ENCODE measurements at regions not wholly inside any gene's neighbourhood (a gene's known extent, or its start where the extent isn't known, plus 50 kb on each side); places are given as distances from the start of the nearest gene placed in this dataset.
A peak's percentile ranks its signal among the peaks of the same experiment; 100 is the strongest.

- Histone ChIP-seq H3K27me3 (ENCODE audit: control insufficient read depth, insufficient read depth, low read length) (no peaks in the 10 kb centered on the region), H3K36me3 (ENCODE audit: control insufficient read depth, insufficient read depth, low read length) (no peaks in the 10 kb centered on the region), H3K4me1 (ENCODE audit: control insufficient read depth, insufficient read depth, low read length) (peaks cover 15% of the 10 kb centered on the region), H3K9me3 (replicated peaks; ENCODE audit: control insufficient read depth, low read depth, low read length) (no peaks in the 10 kb centered on the region), H3K27ac (ENCODE audit: low read length) (no peak overlapping the region), H3K4me3 (ENCODE audit: low read length) (no peak overlapping the region)
- peak; percentile 14 for DNase-seq
- 100% methylated on average over 1 of the region's 4 CpGs for WGBS (ENCODE audit: insufficient coverage)
Observed at GRCh38 chr1:93013145-93014065, 52.1 kb upstream of the DIPK1A start.

DNA sequence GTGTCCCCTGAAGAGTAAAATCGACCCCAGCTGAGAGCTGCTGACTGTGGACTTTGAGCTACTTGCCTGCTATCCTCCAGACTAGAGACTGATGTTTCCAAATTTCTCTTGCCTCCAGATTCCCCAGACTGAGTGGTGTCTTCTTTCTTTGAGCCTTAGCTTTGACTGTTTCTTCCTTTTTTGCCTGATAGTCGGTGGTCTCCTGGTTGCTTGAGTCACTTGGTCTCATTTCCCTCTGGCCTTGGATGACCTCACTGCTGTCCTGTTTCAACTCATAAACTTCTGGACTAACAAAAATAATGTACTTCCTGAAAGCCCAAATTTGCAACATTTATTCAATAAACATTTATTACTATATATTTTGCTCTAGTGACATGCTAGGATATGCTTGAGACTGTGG is 52.9 kb upstream of the DIPK1A start:
- 82% methylated on average over 2 of the region's 2 CpGs for WGBS (ENCODE audit: insufficient coverage)
- H3K9me3 ChIP-seq (replicated peaks; ENCODE audit: control insufficient read depth, low read depth, low read length), result no peaks in the 10 kb centered on the region
- no peaks in the 10 kb centered on the region for H3K36me3 ChIP-seq (ENCODE audit: control insufficient read depth, insufficient read depth, low read length)
- no peaks in the 10 kb centered on the region for H3K27me3 ChIP-seq (ENCODE audit: control insufficient read depth, insufficient read depth, low read length)
- no peak overlapping the region for H3K4me3 ChIP-seq (ENCODE audit: low read length)
- peaks cover 15% of the 10 kb centered on the region for H3K4me1 ChIP-seq (ENCODE audit: control insufficient read depth, insufficient read depth, low read length)
- no peak for DNase-seq
- H3K27ac ChIP-seq (ENCODE audit: low read length), result no peak overlapping the region

GRCh38 chr1:93015590-93015989 is 54.3 kb upstream of the DIPK1A start:
- Histone ChIP-seq H3K27ac (ENCODE audit: low read length) (no peak overlapping the region), H3K9me3 (replicated peaks; ENCODE audit: control insufficient read depth, low read depth, low read length) (no peaks in the 10 kb centered on the region), H3K4me3 (ENCODE audit: low read length) (no peak overlapping the region), H3K4me1 (ENCODE audit: control insufficient read depth, insufficient read depth, low read length) (peaks cover 15% of the 10 kb centered on the region), H3K27me3 (ENCODE audit: control insufficient read depth, insufficient read depth, low read length) (peaks cover 2% of the 10 kb centered on the region), H3K36me3 (ENCODE audit: control insufficient read depth, insufficient read depth, low read length) (no peaks in the 10 kb centered on the region)
- no CpG with 5 or more reads among the region's 2 CpGs for WGBS (ENCODE audit: insufficient coverage)
- DNase-seq, result no peak

GRCh38 chr1:93016171-93016570 is 54.9 kb upstream of the DIPK1A start:
- Histone ChIP-seq H3K27ac (ENCODE audit: low read length) (no peak overlapping the region), H3K36me3 (ENCODE audit: control insufficient read depth, insufficient read depth, low read length) (no peaks in the 10 kb centered on the region), H3K9me3 (replicated peaks; ENCODE audit: control insufficient read depth, low read depth, low read length) (no peaks in the 10 kb centered on the region), H3K4me3 (ENCODE audit: low read length) (no peak overlapping the region), H3K4me1 (ENCODE audit: control insufficient read depth, insufficient read depth, low read length) (peaks cover 15% of the 10 kb centered on the region), H3K27me3 (ENCODE audit: control insufficient read depth, insufficient read depth, low read length) (peaks cover 5% of the 10 kb centered on the region)
- WGBS (ENCODE audit: insufficient coverage), result no CpG with 5 or more reads among the region's 4 CpGs
- no peak for DNase-seq

DNA sequence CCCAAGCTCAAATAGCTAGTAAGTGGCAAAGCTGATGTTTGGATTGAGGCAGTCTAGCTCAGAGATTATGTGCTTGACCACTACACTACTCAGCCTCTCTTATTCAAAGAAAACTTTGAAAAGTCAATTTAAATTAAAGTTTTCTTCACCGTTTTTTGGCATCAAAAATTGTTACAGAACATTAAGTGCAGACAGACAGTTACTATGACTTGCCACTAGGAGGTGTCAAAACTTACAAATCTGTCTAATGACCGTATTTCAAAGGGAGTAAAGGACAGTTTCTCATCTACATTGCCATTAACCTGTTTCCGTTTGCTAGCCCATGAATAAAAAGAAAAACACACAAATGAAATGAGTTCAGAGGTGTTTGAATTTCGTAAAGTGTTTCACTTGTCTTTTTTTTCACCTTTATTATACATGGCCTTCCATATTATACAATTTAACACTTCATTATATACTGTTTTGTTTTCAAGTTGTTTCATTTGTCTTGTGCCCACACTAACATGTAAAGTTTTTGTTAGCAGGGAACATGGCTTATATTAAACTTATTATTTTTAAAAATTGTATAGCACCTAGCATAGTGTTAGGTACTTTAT is 57.4 kb upstream of the MTF2 start:
- no CpG with 5 or more reads among the region's 4 CpGs for WGBS (ENCODE audit: insufficient coverage)
- peak; percentile 40 for DNase-seq
- Histone ChIP-seq H3K36me3 (ENCODE audit: control insufficient read depth, insufficient read depth, low read length) (no peaks in the 10 kb centered on the region), H3K4me1 (ENCODE audit: control insufficient read depth, insufficient read depth, low read length) (peaks cover 2% of the 10 kb centered on the region), H3K4me3 (ENCODE audit: low read length) (no peak overlapping the region), H3K27ac (ENCODE audit: low read length) (no peak overlapping the region), H3K27me3 (ENCODE audit: control insufficient read depth, insufficient read depth, low read length) (peaks cover 7% of the 10 kb centered on the region), H3K9me3 (replicated peaks; ENCODE audit: control insufficient read depth, low read depth, low read length) (no peaks in the 10 kb centered on the region)

- DNase-seq, result no peak
- Histone ChIP-seq H3K27ac (ENCODE audit: low read length) (no peak overlapping the region), H3K4me1 (ENCODE audit: control insufficient read depth, insufficient read depth, low read length) (no peaks in the 10 kb centered on the region), H3K4me3 (ENCODE audit: low read length) (no peak overlapping the region), H3K27me3 (ENCODE audit: control insufficient read depth, insufficient read depth, low read length) (peaks cover 7% of the 10 kb centered on the region), H3K36me3 (ENCODE audit: control insufficient read depth, insufficient read depth, low read length) (no peaks in the 10 kb centered on the region), H3K9me3 (replicated peaks; ENCODE audit: control insufficient read depth, low read depth, low read length) (no peaks in the 10 kb centered on the region)
- no CpG with 5 or more reads among the region's 1 CpG for WGBS (ENCODE audit: insufficient coverage)
Observed at GRCh38 chr1:93022580-93022979, 56.5 kb upstream of the MTF2 start.

DNA sequence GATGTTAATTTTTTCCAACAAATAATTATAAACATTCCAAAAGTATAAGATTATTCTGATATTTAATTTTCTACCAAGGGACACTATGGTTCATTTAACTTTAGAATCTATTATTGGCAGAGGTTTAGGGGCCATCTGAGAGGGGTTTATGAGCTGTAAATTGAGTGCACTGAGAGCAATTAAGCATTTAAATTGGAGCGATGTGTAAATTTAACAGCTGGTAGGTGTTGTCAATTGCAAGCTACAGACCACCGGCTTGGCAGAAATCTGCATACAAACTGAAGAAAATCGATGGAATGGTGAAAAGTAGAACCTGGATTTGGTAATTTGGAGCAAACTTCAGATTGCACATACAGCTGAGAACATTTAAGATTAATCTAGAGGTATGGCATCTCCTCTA is 55.8 kb upstream of the MTF2 start:
- H3K36me3 ChIP-seq (ENCODE audit: control insufficient read depth, insufficient read depth, low read length), result no peaks in the 10 kb centered on the region
- no peak for DNase-seq
- no peaks in the 10 kb centered on the region for H3K9me3 ChIP-seq (replicated peaks; ENCODE audit: control insufficient read depth, low read depth, low read length)
- no peak overlapping the region for H3K4me3 ChIP-seq (ENCODE audit: low read length)
- 29% methylated on average over 1 of the region's 3 CpGs for WGBS (ENCODE audit: insufficient coverage)
- no peak overlapping the region for H3K27ac ChIP-seq (ENCODE audit: low read length)
- no peaks in the 10 kb centered on the region for H3K4me1 ChIP-seq (ENCODE audit: control insufficient read depth, insufficient read depth, low read length)
- peaks cover 7% of the 10 kb centered on the region for H3K27me3 ChIP-seq (ENCODE audit: control insufficient read depth, insufficient read depth, low read length)

DNA sequence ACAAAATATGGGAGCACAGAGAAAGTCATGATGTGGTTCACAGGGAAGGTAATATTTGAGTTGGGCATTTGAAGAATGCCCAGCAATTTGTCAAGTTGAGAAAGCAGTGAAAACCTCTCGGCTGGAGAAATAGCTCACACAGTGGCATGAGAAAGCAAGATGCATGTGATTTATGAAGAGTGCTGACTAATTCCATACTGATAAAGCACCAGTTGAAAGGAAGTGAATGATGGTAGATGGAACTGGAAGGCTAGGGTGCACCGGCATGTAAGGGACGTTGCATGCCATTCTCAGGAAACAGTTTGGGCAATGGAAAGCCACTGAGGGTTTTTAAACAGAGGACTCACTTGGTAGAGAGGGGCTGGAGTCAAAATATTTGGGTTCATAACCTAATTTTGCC is 53.5 kb upstream of the MTF2 start:
- H3K27me3 ChIP-seq (ENCODE audit: control insufficient read depth, insufficient read depth, low read length), result peaks cover 5% of the 10 kb centered on the region
- H3K4me3 ChIP-seq (ENCODE audit: low read length), result no peak overlapping the region
- no peaks in the 10 kb centered on the region for H3K4me1 ChIP-seq (ENCODE audit: control insufficient read depth, insufficient read depth, low read length)
- no peak for DNase-seq
- H3K36me3 ChIP-seq (ENCODE audit: control insufficient read depth, insufficient read depth, low read length), result no peaks in the 10 kb centered on the region
- no peaks in the 10 kb centered on the region for H3K9me3 ChIP-seq (replicated peaks; ENCODE audit: control insufficient read depth, low read depth, low read length)
- 53% methylated on average over 3 of the region's 3 CpGs for WGBS (ENCODE audit: insufficient coverage)
- no peak overlapping the region for H3K27ac ChIP-seq (ENCODE audit: low read length)

GRCh38 chr1:93028542-93028941 is 50.5 kb upstream of the MTF2 start:
- H3K4me1 ChIP-seq (ENCODE audit: control insufficient read depth, insufficient read depth, low read length), result no peaks in the 10 kb centered on the region
- 42% methylated on average over 2 of the region's 4 CpGs for WGBS (ENCODE audit: insufficient coverage)
- no peak overlapping the region for H3K27ac ChIP-seq (ENCODE audit: low read length)
- H3K36me3 ChIP-seq (ENCODE audit: control insufficient read depth, insufficient read depth, low read length), result no peaks in the 10 kb centered on the region
- H3K4me3 ChIP-seq (ENCODE audit: low read length), result no peak overlapping the region
- H3K9me3 ChIP-seq (replicated peaks; ENCODE audit: control insufficient read depth, low read depth, low read length), result no peaks in the 10 kb centered on the region
- DNase-seq, result no peak
- peaks cover 2% of the 10 kb centered on the region for H3K27me3 ChIP-seq (ENCODE audit: control insufficient read depth, insufficient read depth, low read length)
